GM23338 (cell line): ENCODE measurements at regions not wholly inside any gene's neighbourhood (a gene's known extent, or its start where the extent isn't known, plus 50 kb on each side); places are given as distances from the start of the nearest gene placed in this dataset.
"Not testable (repeated sequence)": the region's sequence is repeated elsewhere in the genome, so short reads cannot be mapped to it uniquely, and the experiment has no call there.

Experiments
- CTCF ChIP-seq, 2 experiments: fragments of 200-600 bp in 1 of 2; sonication (generic) in 1 of 2; conservative IDR thresholded peaks; 2 replicates each; pipeline versions ENCODE4 v1.5.1 to v1.6.1; 2016 to 2017; ENCODE audit warnings: antibody characterized with exemption in 2 of 2, low read depth in 2 of 2, mild to moderate bottlenecking in 2 of 2, moderate library complexity in 1 of 2
- EZH2 ChIP-seq: fragments of 200-600 bp; sonication (generic); IDR thresholded peaks from one replicate; pipeline ENCODE4 v1.8.0; 2017; ENCODE audit warnings: antibody characterized with exemption, mild to moderate bottlenecking, low read depth; ENCODE audit not compliant: unreplicated experiment
- EZH2phosphoT487 ChIP-seq: fragments of 200-600 bp; sonication (generic); IDR thresholded peaks from one replicate; pipeline ENCODE4 v1.8.1; 2018; ENCODE audit warnings: antibody characterized with exemption; ENCODE audit not compliant: unreplicated experiment
- POLR2AphosphoS5 ChIP-seq: IDR thresholded peaks from 2 replicates; pipeline ENCODE4 v1.6.1; 2016; ENCODE audit warnings: antibody characterized with exemption, low read depth
- REST ChIP-seq: IDR thresholded peaks from one replicate; pipeline ENCODE4 v1.6.1; 2018; ENCODE audit warnings: antibody characterized with exemption; ENCODE audit not compliant: unreplicated experiment

DNA sequence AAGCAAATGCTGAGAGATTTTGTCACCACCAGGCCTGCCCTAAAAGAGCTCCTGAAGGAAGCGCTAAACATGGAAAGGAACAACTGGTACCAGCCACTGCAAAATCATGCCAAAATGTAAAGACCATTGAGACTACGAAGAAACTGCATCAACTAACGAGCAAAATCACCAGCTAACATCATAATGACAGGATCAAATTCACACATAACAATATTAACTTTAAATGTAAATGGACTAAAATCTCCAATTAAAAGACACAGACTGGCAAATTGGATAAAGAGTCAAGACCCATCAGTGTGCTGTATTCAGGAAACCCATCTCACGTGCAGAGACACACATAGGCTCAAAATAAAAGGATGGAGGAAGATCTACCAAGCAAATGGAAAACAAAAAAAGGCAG is 702.7 kb upstream of the INTU start:
- TF ChIP-seq CTCF (conservative IDR thresholded peaks at IDR 0.05; ENCODE audit: low read depth in 2 of 2); EZH2; REST; POLR2AphosphoS5; EZH2phosphoT487: not testable (repeated sequence)
